Testis (tissue), 2 donors: ENCODE measurements at regions not wholly inside any gene's neighbourhood (a gene's known extent, or its start where the extent isn't known, plus 50 kb on each side); places are given as distances from the start of the nearest gene placed in this dataset.

Experiments used
- POLR2A ChIP-seq: fragments of 450-650 bp; IDR thresholded peaks from one replicate; pipeline ENCODE4 v1.6.1; 2017; ENCODE audit warnings: antibody characterized with exemption, mild to moderate bottlenecking, moderate library complexity
- TF ChIP-seq, protein P1 (sequence below), 3 experiments: fragments of 450-650 bp in 2 of 3; fragments of 200-600 bp in 1 of 3; sonication (generic) in 1 of 3; IDR thresholded peaks; one replicate each; pipeline ENCODE4 v1.5.1; 2016 to 2019; ENCODE audit warnings: antibody characterized with exemption in 3 of 3, mild to moderate bottlenecking in 2 of 3, moderate library complexity in 1 of 3

DNA sequence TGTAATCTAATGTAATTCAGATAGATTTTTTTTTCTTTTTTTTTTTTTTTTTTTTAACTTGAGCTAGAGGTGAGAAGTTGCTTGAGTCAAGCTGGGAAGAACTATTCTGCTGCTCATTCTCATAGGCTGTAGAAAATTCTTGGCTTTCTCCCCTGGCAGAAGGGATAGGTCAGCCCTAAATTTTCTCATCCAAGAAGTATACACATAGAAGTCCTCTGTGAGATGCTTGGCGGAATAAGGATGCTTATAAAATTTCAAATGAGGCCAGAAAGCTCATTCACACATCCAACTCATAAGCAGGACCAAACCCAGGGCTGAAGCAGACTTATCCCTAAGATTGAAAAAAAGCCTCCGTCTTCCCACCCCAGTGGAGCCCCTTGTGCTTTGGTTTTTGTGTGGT, 572.5 kb downstream of the SQOR start:
- TF ChIP-seq POLR2A, result no peak
- TF ChIP-seq, protein P1, sequence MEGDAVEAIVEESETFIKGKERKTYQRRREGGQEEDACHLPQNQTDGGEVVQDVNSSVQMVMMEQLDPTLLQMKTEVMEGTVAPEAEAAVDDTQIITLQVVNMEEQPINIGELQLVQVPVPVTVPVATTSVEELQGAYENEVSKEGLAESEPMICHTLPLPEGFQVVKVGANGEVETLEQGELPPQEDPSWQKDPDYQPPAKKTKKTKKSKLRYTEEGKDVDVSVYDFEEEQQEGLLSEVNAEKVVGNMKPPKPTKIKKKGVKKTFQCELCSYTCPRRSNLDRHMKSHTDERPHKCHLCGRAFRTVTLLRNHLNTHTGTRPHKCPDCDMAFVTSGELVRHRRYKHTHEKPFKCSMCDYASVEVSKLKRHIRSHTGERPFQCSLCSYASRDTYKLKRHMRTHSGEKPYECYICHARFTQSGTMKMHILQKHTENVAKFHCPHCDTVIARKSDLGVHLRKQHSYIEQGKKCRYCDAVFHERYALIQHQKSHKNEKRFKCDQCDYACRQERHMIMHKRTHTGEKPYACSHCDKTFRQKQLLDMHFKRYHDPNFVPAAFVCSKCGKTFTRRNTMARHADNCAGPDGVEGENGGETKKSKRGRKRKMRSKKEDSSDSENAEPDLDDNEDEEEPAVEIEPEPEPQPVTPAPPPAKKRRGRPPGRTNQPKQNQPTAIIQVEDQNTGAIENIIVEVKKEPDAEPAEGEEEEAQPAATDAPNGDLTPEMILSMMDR (IDR thresholded peaks at IDR 0.05), result no peak
